ENCODE measurements at regions not wholly inside any gene's neighbourhood (a gene's known extent, or its start where the extent isn't known, plus 50 kb on each side); places are given as distances from the start of the nearest gene placed in this dataset.

DNA sequence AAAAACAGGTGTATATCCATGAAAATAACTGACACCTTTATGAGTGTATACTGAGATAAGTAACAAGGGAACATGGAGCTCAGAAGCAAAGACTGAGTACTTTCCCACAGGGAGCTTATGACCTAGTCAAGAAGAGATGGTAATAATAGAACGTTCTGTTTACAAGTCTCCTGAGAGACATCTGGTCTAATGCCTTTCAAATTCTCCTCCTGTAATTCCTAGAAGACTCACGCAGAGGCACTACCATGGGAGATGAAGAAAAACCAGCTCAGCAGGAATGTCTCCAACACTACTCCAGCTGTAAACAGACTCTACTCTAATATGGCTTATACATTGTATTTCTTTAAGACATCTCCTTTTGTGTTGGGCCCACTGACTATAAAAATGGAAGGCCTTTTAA lies 503.6 kb upstream of the TUSC1 start:
- no peaks in the 10 kb centered on the region for H3K27me3 Mint-ChIP-seq
- ChIA-PET POLR2A (no interaction called here), CTCF (no interaction called here)
- H3K4me3 Mint-ChIP-seq, result no peak overlapping the region
- Histone ChIP-seq H3K9me3 (ENCODE audit: control insufficient read depth in 1 of 2, insufficient read depth in 1 of 2, low read length in 2 of 2) (peaks cover 0 to 4% of the 10 kb centered on the region in 2 experiments), H3K36me3 (ENCODE audit: insufficient read depth, low read length) (no peaks in the 10 kb centered on the region), H3K4me1 (ENCODE audit: insufficient read depth, low read length) (no peaks in the 10 kb centered on the region), H3K27ac (ENCODE audit: low read depth in 1 of 2, low read length in 2 of 2) (no peak overlapping the region), H3K4me3 (ENCODE audit: low read length) (no peak overlapping the region), H3K27me3 (ENCODE audit: control insufficient read depth in 1 of 2, insufficient read depth in 2 of 2, low read length in 2 of 2) (no peaks in the 10 kb centered on the region)
- no peaks in the 10 kb centered on the region for H3K36me3 Mint-ChIP-seq (ENCODE audit: low read depth)
- no peaks in the 10 kb centered on the region for H3K4me1 Mint-ChIP-seq (ENCODE audit: low read depth)
- H3K9me3 Mint-ChIP-seq, result peaks cover 16% of the 10 kb centered on the region
- no peak for DNase-seq
- ATAC-seq (ENCODE audit: poor library complexity), result no peak
- TF ChIP-seq, protein P1, sequence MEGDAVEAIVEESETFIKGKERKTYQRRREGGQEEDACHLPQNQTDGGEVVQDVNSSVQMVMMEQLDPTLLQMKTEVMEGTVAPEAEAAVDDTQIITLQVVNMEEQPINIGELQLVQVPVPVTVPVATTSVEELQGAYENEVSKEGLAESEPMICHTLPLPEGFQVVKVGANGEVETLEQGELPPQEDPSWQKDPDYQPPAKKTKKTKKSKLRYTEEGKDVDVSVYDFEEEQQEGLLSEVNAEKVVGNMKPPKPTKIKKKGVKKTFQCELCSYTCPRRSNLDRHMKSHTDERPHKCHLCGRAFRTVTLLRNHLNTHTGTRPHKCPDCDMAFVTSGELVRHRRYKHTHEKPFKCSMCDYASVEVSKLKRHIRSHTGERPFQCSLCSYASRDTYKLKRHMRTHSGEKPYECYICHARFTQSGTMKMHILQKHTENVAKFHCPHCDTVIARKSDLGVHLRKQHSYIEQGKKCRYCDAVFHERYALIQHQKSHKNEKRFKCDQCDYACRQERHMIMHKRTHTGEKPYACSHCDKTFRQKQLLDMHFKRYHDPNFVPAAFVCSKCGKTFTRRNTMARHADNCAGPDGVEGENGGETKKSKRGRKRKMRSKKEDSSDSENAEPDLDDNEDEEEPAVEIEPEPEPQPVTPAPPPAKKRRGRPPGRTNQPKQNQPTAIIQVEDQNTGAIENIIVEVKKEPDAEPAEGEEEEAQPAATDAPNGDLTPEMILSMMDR (IDR thresholded peaks at IDR 0.05), result no peak
- intact Hi-C loops (cut with DNase I, micrococcal nuclease), result no loop called here
- H3K27ac Mint-ChIP-seq, result no peak overlapping the region

DNA sequence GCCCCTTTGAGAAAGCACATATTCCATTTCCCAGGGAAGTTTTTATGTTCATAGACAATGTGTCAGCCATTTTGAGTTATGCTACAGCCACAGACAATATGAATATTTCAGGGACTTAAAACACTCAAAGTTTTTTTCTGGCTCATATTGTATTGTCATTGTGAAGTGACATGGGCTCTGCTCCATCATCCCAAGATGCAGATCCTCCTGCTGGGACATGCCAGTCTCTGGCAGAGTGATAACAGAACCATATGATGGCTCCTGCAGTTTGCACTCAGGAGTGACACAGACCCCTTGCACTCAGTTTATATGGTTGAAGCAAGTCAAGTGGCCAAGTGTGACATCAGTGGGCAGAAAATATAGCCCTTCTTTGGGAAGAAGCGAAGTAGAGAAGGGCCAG lies 498.4 kb upstream of the TUSC1 start:
- no peak overlapping the region for H3K27ac ChIP-seq (ENCODE audit: low read depth in 1 of 2, low read length in 2 of 2)
- DNase-seq, result no peak
- intact Hi-C loops (cut with DNase I, micrococcal nuclease), result no loop called here
- no peaks in the 10 kb centered on the region for H3K4me1 ChIP-seq (ENCODE audit: insufficient read depth, low read length)
- ChIA-PET CTCF (no interaction called here), POLR2A (no interaction called here)
- no peaks in the 10 kb centered on the region for H3K27me3 ChIP-seq (ENCODE audit: control insufficient read depth in 1 of 2, insufficient read depth in 2 of 2, low read length in 2 of 2)
- Mint-ChIP-seq H3K4me1 (ENCODE audit: low read depth) (no peaks in the 10 kb centered on the region), H3K27me3 (no peaks in the 10 kb centered on the region), H3K27ac (no peak overlapping the region), H3K36me3 (ENCODE audit: low read depth) (no peaks in the 10 kb centered on the region), H3K9me3 (peaks cover 10% of the 10 kb centered on the region), H3K4me3 (no peak overlapping the region)
- H3K4me3 ChIP-seq (ENCODE audit: low read length), result no peak overlapping the region
- peaks cover 0 to 9% of the 10 kb centered on the region in 2 experiments for H3K9me3 ChIP-seq (ENCODE audit: control insufficient read depth in 1 of 2, insufficient read depth in 1 of 2, low read length in 2 of 2)
- no peak for ATAC-seq (ENCODE audit: poor library complexity)
- no peaks in the 10 kb centered on the region for H3K36me3 ChIP-seq (ENCODE audit: insufficient read depth, low read length)
- TF ChIP-seq, protein P1 (IDR thresholded peaks at IDR 0.05), result no peak

- Mint-ChIP-seq H3K9me3 (peaks cover 14% of the 10 kb centered on the region), H3K27ac (no peak overlapping the region), H3K27me3 (no peaks in the 10 kb centered on the region), H3K36me3 (ENCODE audit: low read depth) (no peaks in the 10 kb centered on the region), H3K4me3 (no peak overlapping the region), H3K4me1 (ENCODE audit: low read depth) (no peaks in the 10 kb centered on the region)
- no peak for DNase-seq
- intact Hi-C loops (cut with DNase I, micrococcal nuclease), result no loop called here
- no peak for ATAC-seq (ENCODE audit: poor library complexity)
- Histone ChIP-seq H3K4me3 (ENCODE audit: low read length) (no peak overlapping the region), H3K27me3 (ENCODE audit: control insufficient read depth in 1 of 2, insufficient read depth in 2 of 2, low read length in 2 of 2) (no peaks in the 10 kb centered on the region), H3K9me3 (ENCODE audit: control insufficient read depth in 1 of 2, insufficient read depth in 1 of 2, low read length in 2 of 2) (peaks cover 0 to 9% of the 10 kb centered on the region in 2 experiments), H3K4me1 (ENCODE audit: insufficient read depth, low read length) (no peaks in the 10 kb centered on the region), H3K27ac (ENCODE audit: low read depth in 1 of 2, low read length in 2 of 2) (no peak overlapping the region), H3K36me3 (ENCODE audit: insufficient read depth, low read length) (no peaks in the 10 kb centered on the region)
- TF ChIP-seq, protein P1 (IDR thresholded peaks at IDR 0.05), result no peak
- CTCF ChIA-PET, result no interaction called here
- POLR2A ChIA-PET, result no interaction called here
Measured at GRCh38 chr9:26175264-26175663, 497.0 kb upstream of the TUSC1 start.

Data from CD4-positive, alpha-beta T cell (primary cell).